DOHH2 (cell line): ENCODE measurements at regions not wholly inside any gene's neighbourhood (a gene's known extent, or its start where the extent isn't known, plus 50 kb on each side); places are given as distances from the start of the nearest gene placed in this dataset.

Source experiments
- EZH2phosphoT487 ChIP-seq: fragments of 200-600 bp; sonication (generic); IDR thresholded peaks from 2 replicates; pipeline ENCODE4 v1.6.1; 2017; ENCODE audit warnings: borderline replicate concordance, mild to moderate bottlenecking, antibody characterized with exemption, low read length, moderate library complexity, mixed read lengths
- TF ChIP-seq, protein P1 (sequence below): fragments of 200-600 bp; sonication (generic); IDR thresholded peaks from one replicate; pipeline ENCODE4 v1.5.1; 2014; ENCODE audit warnings: antibody characterized with exemption, mild to moderate bottlenecking, low read depth, low read length; ENCODE audit not compliant: poor library complexity, severe bottlenecking

DNA sequence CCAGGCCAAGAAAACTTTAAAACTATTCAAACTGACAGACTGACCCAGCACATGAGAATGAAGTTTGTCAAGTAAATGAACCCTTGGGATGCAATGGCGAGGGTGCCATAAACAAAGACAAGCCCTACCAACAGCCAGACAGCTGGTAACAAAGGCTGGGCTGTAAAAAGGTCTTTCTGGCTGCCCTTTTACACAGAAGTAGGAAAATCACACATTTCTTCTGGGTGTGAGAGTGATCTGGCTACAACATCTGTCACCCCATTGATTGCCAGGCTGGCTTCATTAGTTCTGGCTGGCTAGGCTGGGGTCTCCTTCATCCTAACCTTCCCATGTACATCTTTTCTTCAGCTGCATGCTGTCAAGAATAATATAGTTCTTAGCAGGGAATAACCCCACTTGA lies 83.6 kb upstream of the FOXD3 start:
- TF ChIP-seq, protein P1, sequence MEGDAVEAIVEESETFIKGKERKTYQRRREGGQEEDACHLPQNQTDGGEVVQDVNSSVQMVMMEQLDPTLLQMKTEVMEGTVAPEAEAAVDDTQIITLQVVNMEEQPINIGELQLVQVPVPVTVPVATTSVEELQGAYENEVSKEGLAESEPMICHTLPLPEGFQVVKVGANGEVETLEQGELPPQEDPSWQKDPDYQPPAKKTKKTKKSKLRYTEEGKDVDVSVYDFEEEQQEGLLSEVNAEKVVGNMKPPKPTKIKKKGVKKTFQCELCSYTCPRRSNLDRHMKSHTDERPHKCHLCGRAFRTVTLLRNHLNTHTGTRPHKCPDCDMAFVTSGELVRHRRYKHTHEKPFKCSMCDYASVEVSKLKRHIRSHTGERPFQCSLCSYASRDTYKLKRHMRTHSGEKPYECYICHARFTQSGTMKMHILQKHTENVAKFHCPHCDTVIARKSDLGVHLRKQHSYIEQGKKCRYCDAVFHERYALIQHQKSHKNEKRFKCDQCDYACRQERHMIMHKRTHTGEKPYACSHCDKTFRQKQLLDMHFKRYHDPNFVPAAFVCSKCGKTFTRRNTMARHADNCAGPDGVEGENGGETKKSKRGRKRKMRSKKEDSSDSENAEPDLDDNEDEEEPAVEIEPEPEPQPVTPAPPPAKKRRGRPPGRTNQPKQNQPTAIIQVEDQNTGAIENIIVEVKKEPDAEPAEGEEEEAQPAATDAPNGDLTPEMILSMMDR = no peak
- TF ChIP-seq EZH2phosphoT487 = no peak
